IPS-15b (cell line): ENCODE measurements at regions not wholly inside any gene's neighbourhood (a gene's known extent, or its start where the extent isn't known, plus 50 kb on each side); places are given as distances from the start of the nearest gene placed in this dataset.
A peak's percentile ranks its signal among the peaks of the same experiment; 100 is the strongest.

Experiments used
- H3K27me3 ChIP-seq: one replicate; pipeline ENCODE4 v1.6.1; 2013; ENCODE audit warnings: low read length; ENCODE audit not compliant: control insufficient read depth, insufficient read depth
- H3K36me3 ChIP-seq: one replicate; pipeline ENCODE4 v1.6.1; 2013; ENCODE audit warnings: low read length; ENCODE audit not compliant: control insufficient read depth, insufficient read depth
- H3K4me1 ChIP-seq: one replicate; pipeline ENCODE4 v1.6.1; 2013; ENCODE audit warnings: mild to moderate bottlenecking, low read length; ENCODE audit not compliant: control insufficient read depth, insufficient read depth
- H3K4me3 ChIP-seq: one replicate; pipeline ENCODE4 v1.5.1; 2013; ENCODE audit warnings: low read depth, low read length
- H3K9ac ChIP-seq: one replicate; pipeline ENCODE4 v1.6.1; 2013; ENCODE audit warnings: low read depth, mild to moderate bottlenecking, low read length
- H3K9me3 ChIP-seq: one replicate; pipeline ENCODE4 v1.6.1; 2013; ENCODE audit warnings: mild to moderate bottlenecking, low read length; ENCODE audit not compliant: control insufficient read depth, insufficient read depth

- no peak overlapping the region for H3K9ac ChIP-seq
- peaks cover 8% of the 10 kb centered on the region for H3K4me1 ChIP-seq
- no peaks in the 10 kb centered on the region for H3K36me3 ChIP-seq
- H3K27me3 ChIP-seq: peaks cover 8% of the 10 kb centered on the region
- no peaks in the 10 kb centered on the region for H3K9me3 ChIP-seq
- H3K4me3 ChIP-seq: no peak overlapping the region
Observed at GRCh38 chr5:61657686-61658085, 325.6 kb downstream of the ZSWIM6 start.

GRCh38 chr5:61658592-61659008 is 326.5 kb downstream of the ZSWIM6 start:
- peaks cover 8% of the 10 kb centered on the region for H3K4me1 ChIP-seq
- H3K27me3 ChIP-seq: peaks cover 8% of the 10 kb centered on the region
- no peaks in the 10 kb centered on the region for H3K9me3 ChIP-seq
- no peak overlapping the region for H3K9ac ChIP-seq
- peak overlapping the region; percentile 24 for H3K4me3 ChIP-seq
- no peaks in the 10 kb centered on the region for H3K36me3 ChIP-seq

- Histone ChIP-seq H3K9ac (no peak overlapping the region), H3K27me3 (peaks cover 8% of the 10 kb centered on the region), H3K4me3 (peak overlapping the region; percentile 24), H3K36me3 (no peaks in the 10 kb centered on the region), H3K4me1 (peaks cover 8% of the 10 kb centered on the region), H3K9me3 (no peaks in the 10 kb centered on the region)
Observed at GRCh38 chr5:61659221-61659696, 327.2 kb downstream of the ZSWIM6 start.

- Histone ChIP-seq H3K4me1 (peaks cover 8% of the 10 kb centered on the region), H3K9me3 (no peaks in the 10 kb centered on the region), H3K36me3 (no peaks in the 10 kb centered on the region), H3K4me3 (no peak overlapping the region), H3K27me3 (peaks cover 8% of the 10 kb centered on the region), H3K9ac (no peak overlapping the region)
Observed at GRCh38 chr5:61662670-61663069, 330.6 kb downstream of the ZSWIM6 start.

GRCh38 chr5:61666064-61666621 is 334.1 kb downstream of the ZSWIM6 start:
- H3K4me1 ChIP-seq: no peaks in the 10 kb centered on the region
- H3K9ac ChIP-seq: no peak overlapping the region
- H3K27me3 ChIP-seq: no peaks in the 10 kb centered on the region
- no peak overlapping the region for H3K4me3 ChIP-seq
- no peaks in the 10 kb centered on the region for H3K36me3 ChIP-seq
- H3K9me3 ChIP-seq: no peaks in the 10 kb centered on the region

GRCh38 chr5:61667525-61668218 is 335.6 kb downstream of the ZSWIM6 start:
- H3K4me3 ChIP-seq: no peak overlapping the region
- no peaks in the 10 kb centered on the region for H3K27me3 ChIP-seq
- H3K9me3 ChIP-seq: no peaks in the 10 kb centered on the region

GRCh38 chr5:61669531-61669930 is 337.5 kb downstream of the ZSWIM6 start:
- Histone ChIP-seq H3K9me3 (no peaks in the 10 kb centered on the region), H3K9ac (no peak overlapping the region), H3K36me3 (no peaks in the 10 kb centered on the region), H3K27me3 (no peaks in the 10 kb centered on the region), H3K4me3 (no peak overlapping the region), H3K4me1 (no peaks in the 10 kb centered on the region)

More at GRCh38 chr5:61667525-61668218, 335.6 kb downstream of the ZSWIM6 start:
- Histone ChIP-seq H3K36me3 (no peaks in the 10 kb centered on the region), H3K9ac (no peak overlapping the region), H3K4me1 (no peaks in the 10 kb centered on the region)

GRCh38 chr5:61670941-61671340 is 338.9 kb downstream of the ZSWIM6 start:
- Histone ChIP-seq H3K9ac (no peak overlapping the region), H3K9me3 (no peaks in the 10 kb centered on the region), H3K4me1 (no peaks in the 10 kb centered on the region), H3K27me3 (no peaks in the 10 kb centered on the region), H3K4me3 (no peak overlapping the region), H3K36me3 (no peaks in the 10 kb centered on the region)

GRCh38 chr5:61673007-61673735 is 341.1 kb downstream of the ZSWIM6 start:
- H3K9me3 ChIP-seq: no peaks in the 10 kb centered on the region
- H3K27me3 ChIP-seq: no peaks in the 10 kb centered on the region
- H3K9ac ChIP-seq: no peak overlapping the region
- no peak overlapping the region for H3K4me3 ChIP-seq
- no peaks in the 10 kb centered on the region for H3K4me1 ChIP-seq
- no peaks in the 10 kb centered on the region for H3K36me3 ChIP-seq

- H3K4me3 ChIP-seq: no peak overlapping the region
- no peaks in the 10 kb centered on the region for H3K9me3 ChIP-seq
- no peak overlapping the region for H3K9ac ChIP-seq
- no peaks in the 10 kb centered on the region for H3K27me3 ChIP-seq
- H3K36me3 ChIP-seq: no peaks in the 10 kb centered on the region
- peaks cover 1% of the 10 kb centered on the region for H3K4me1 ChIP-seq
Observed at GRCh38 chr5:61674378-61674777, 342.3 kb downstream of the ZSWIM6 start.

GRCh38 chr5:61675015-61675692 is 343.1 kb downstream of the ZSWIM6 start:
- H3K27me3 ChIP-seq: no peaks in the 10 kb centered on the region
- H3K9me3 ChIP-seq: no peaks in the 10 kb centered on the region
- no peak overlapping the region for H3K4me3 ChIP-seq

More at GRCh38 chr5:61675015-61675692, 343.1 kb downstream of the ZSWIM6 start:
- Histone ChIP-seq H3K4me1 (peaks cover 3% of the 10 kb centered on the region), H3K9ac (no peak overlapping the region), H3K36me3 (no peaks in the 10 kb centered on the region)
